GM10266 (cell line): ENCODE measurements at regions not wholly inside any gene's neighbourhood (a gene's known extent, or its start where the extent isn't known, plus 50 kb on each side); places are given as distances from the start of the nearest gene placed in this dataset.

Source experiments
- DNase-seq: peaks from one replicate; pipeline ENCODE4 v3.0.0; 2012; ENCODE audit errors: extremely low spot score
- TF ChIP-seq, protein P1 (sequence below): IDR thresholded peaks from 2 replicates; pipeline ENCODE4 v1.5.1; 2012; ENCODE audit warnings: mild to moderate bottlenecking, low read depth; ENCODE audit not compliant: control insufficient read depth, insufficient read depth; ENCODE audit errors: missing control alignments

GRCh38 chr7:96546426-96546825, 163.2 kb downstream of the SEM1 start:
- TF ChIP-seq, protein P1, sequence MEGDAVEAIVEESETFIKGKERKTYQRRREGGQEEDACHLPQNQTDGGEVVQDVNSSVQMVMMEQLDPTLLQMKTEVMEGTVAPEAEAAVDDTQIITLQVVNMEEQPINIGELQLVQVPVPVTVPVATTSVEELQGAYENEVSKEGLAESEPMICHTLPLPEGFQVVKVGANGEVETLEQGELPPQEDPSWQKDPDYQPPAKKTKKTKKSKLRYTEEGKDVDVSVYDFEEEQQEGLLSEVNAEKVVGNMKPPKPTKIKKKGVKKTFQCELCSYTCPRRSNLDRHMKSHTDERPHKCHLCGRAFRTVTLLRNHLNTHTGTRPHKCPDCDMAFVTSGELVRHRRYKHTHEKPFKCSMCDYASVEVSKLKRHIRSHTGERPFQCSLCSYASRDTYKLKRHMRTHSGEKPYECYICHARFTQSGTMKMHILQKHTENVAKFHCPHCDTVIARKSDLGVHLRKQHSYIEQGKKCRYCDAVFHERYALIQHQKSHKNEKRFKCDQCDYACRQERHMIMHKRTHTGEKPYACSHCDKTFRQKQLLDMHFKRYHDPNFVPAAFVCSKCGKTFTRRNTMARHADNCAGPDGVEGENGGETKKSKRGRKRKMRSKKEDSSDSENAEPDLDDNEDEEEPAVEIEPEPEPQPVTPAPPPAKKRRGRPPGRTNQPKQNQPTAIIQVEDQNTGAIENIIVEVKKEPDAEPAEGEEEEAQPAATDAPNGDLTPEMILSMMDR = no peak
- DNase-seq = no peak

GRCh38 chr7:96539471-96539870, 170.2 kb downstream of the SEM1 start:
- no peak for DNase-seq
- TF ChIP-seq, protein P1 = no peak

DNA sequence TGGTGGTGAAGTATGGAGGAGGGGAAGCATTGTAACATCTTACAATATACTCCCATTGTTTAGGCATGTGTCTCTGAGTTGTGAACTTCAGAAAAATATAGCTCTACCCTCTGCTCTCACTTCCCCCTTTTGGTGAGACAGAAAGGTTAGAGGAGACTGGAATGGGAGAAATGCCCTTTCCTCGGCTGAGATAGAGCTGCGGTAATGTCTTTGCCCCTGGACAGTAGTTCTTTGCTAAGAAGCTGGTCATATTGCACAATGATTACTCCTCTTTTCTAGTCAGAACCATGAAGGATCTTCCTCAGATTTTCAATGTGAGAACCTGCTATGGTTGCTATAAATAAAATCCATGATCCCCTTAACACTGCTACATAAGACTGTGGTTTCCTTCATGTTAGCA, 171.0 kb downstream of the SEM1 start:
- TF ChIP-seq, protein P1 = no peak
- no peak for DNase-seq

DNA sequence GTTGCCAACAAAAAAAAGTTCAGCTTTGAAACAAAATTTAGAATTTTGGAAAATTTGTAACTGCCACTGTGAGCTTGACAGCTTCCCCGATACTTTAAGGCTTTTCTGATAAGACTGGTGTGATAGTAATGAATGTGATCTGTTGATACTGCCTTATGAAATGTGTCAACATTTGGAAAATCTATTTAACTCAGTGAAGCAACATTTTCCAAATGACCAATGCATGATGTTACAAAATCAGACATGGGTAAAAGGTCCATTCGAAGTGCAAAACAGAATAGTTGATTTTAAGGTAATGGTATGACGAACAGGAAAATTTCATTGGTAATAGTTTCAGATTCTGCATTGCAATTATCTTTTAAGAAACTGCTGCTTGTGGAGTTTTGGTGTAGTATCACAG, 175.4 kb downstream of the SEM1 start:
- DNase-seq = no peak
- TF ChIP-seq, protein P1 = no peak

DNA sequence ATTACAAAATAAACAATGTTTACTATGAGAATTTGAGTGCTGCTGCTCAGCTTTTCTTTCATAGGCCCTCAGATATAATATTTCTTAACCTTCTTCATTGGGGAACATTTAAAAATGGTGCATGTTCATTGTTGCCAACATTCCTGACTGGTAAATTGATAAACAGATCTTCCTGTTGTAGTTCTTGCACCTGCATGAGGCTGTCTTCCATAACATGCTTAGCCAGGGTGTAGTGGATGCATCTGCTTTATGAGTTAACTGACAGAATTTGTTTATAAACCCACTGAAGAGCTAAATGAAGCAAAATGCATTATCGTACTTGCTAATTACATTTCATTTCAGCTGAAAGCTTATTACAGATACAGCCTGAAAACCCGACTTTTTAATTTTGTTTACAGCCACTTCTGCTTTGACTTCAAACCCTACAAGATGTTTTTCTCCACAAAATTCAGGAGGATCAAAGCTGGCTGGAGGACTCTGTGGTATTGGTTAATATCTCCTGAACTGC, 177.2 kb downstream of the SEM1 start:
- TF ChIP-seq, protein P1 = no peak
- DNase-seq = no peak

DNA sequence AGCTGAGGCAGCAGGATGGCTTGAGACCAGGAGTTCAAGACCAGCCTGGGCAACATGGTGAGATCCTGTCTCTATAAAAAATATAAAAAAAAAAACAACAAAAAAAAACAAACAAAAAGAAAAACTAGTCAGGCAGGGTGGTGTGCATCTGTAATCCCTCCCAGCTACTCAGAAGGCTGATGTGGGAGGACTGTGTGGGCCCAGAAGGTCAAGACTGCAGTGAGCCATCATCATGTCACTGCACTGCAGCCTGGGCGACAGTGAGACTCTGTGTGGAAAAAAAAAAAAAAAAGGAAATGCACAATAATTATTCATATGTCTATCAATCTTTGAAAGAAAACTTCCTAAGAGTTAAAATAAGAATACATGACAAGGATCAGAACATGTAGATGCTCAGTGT, 178.3 kb downstream of the SEM1 start:
- TF ChIP-seq, protein P1 = no peak
- no peak for DNase-seq

GRCh38 chr7:96530786-96531185, 178.9 kb downstream of the SEM1 start:
- DNase-seq = no peak
- TF ChIP-seq, protein P1 = no peak
